SK-N-SH treated with all-trans-retinoic acid at 6 μM for 48 hours (cell line): ENCODE measurements at regions not wholly inside any gene's neighbourhood (a gene's known extent, or its start where the extent isn't known, plus 50 kb on each side); places are given as distances from the start of the nearest gene placed in this dataset.

Experiments
- ARNTL ChIP-seq: fragments of 450-650 bp; formaldehyde crosslinking; IDR thresholded peaks from 2 replicates; pipeline ENCODE4 v1.5.0; 2020; ENCODE audit warnings: low read depth, mild to moderate bottlenecking, moderate library complexity, borderline replicate concordance
- CSRNP3 ChIP-seq: fragments of 250-450 bp; sonication (Bioruptor Pico); IDR thresholded peaks from 2 replicates; pipeline ENCODE4 v1.5.1; 2021; ENCODE audit warnings: mild to moderate bottlenecking, moderate library complexity

- no peak for TF ChIP-seq CSRNP3 (CRISPR knock-in tag)
- no peak for TF ChIP-seq ARNTL (CRISPR knock-in tag)
These were observed 68.1 kb downstream of the UFM1 start for GRCh38 chr13:38417727-38418126.
